Tibial nerve (tissue), 4 donors: ENCODE measurements at regions not wholly inside any gene's neighbourhood (a gene's known extent, or its start where the extent isn't known, plus 50 kb on each side); places are given as distances from the start of the nearest gene placed in this dataset.

Source experiments
- EP300 ChIP-seq, 2 donors: sonication (generic); formaldehyde crosslinking; IDR thresholded peaks; one replicate each; pipeline ENCODE4 v1.6.1; 2017; ENCODE audit warnings: antibody characterized with exemption in 2 of 2, mild to moderate bottlenecking in 1 of 2
- POLR2A ChIP-seq, 2 donors: fragments of 450-650 bp; IDR thresholded peaks; one replicate each; pipeline ENCODE4 v1.6.1; 2017; ENCODE audit warnings: antibody characterized with exemption in 2 of 2, mild to moderate bottlenecking in 2 of 2, moderate library complexity in 2 of 2
- TF ChIP-seq, protein P1 (sequence below), 5 experiments: fragments of 200-600 bp in 3 of 5; fragments of 450-650 bp in 2 of 5; sonication (generic) in 3 of 5; IDR thresholded peaks; one replicate each; pipeline ENCODE4 v1.5.1; 2016 to 2019; ENCODE audit warnings: antibody characterized with exemption in 5 of 5, mild to moderate bottlenecking in 3 of 5, moderate library complexity in 2 of 5

DNA sequence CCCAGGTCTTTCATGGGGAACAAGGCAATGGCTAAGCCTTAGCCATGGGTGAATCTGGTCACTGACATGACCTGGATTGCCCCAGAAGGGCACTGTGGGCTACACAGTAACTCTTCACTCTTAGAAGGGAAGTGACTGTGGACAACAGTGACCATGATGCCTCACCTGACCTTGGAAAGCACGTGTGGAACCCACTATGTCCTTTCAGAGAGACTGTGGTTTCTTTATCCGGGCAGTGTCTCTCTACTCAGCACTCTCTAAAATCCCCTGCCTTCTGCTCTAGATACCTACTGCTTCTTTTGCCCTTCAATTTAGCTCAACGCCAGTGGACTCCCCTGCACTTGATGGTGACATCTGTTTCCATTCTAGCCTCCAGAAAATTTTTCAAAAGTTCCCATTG is 66.1 kb upstream of the ANKFN1 start:
- TF ChIP-seq EP300 (IDR thresholded peaks at IDR 0.05) (no peak), POLR2A (IDR thresholded peaks at IDR 0.05) (no peak)
- TF ChIP-seq, protein P1, sequence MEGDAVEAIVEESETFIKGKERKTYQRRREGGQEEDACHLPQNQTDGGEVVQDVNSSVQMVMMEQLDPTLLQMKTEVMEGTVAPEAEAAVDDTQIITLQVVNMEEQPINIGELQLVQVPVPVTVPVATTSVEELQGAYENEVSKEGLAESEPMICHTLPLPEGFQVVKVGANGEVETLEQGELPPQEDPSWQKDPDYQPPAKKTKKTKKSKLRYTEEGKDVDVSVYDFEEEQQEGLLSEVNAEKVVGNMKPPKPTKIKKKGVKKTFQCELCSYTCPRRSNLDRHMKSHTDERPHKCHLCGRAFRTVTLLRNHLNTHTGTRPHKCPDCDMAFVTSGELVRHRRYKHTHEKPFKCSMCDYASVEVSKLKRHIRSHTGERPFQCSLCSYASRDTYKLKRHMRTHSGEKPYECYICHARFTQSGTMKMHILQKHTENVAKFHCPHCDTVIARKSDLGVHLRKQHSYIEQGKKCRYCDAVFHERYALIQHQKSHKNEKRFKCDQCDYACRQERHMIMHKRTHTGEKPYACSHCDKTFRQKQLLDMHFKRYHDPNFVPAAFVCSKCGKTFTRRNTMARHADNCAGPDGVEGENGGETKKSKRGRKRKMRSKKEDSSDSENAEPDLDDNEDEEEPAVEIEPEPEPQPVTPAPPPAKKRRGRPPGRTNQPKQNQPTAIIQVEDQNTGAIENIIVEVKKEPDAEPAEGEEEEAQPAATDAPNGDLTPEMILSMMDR (IDR thresholded peaks at IDR 0.05) = no peak
